NCI-H510A treated with DMSO at 0.1 percent for 48 hours (cell line): ENCODE measurements at regions not wholly inside any gene's neighbourhood (a gene's known extent, or its start where the extent isn't known, plus 50 kb on each side); places are given as distances from the start of the nearest gene placed in this dataset.

Source experiments
- DNase-seq: peaks from one replicate; lab custom pipeline; 2025; lab: John Stamatoyannopoulos, UW

DNA sequence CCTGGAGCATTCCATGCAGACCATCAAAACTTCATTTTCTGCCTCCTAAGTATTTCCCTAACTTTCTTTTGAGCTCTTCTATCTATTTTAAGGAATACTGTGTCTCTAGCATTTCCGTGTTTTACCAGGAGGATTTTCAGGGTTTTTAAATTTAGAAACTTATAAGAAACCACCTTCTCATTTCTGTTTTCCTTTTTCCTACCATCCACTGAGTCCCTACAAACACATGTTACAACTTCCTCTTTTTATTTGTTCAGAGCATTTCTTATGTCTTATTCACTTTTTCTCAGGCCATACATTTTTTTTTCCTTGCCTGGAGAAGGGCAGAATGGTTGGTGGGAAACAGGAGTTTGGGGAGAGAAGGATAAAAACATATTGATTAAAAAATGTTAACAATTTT is 130.0 kb upstream of the BMP5 start:
- no peak for DNase-seq

DNA sequence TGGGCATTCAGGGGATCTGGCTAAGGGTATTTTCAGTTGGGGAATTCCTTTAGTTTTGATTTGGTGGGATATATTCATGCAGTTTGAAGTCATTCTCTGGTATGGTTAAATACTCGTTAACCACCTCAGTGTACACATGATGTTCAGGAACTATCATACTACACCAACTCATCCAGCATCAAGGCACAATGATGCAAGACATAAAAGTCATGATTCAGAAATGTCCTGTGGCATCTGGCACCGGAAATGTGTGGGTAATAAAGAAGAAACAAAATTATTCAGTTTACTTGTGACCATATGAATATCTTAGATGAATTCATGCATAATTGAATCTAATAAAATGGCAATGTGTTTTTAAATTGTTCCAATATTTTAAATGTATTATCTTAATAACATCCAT is 129.0 kb upstream of the BMP5 start:
- no peak for DNase-seq

- no peak for DNase-seq
Measured at GRCh38 chr6:56003616-56004015, 128.2 kb upstream of the BMP5 start.

- DNase-seq: no peak
Measured at GRCh38 chr6:56002336-56002735, 126.9 kb upstream of the BMP5 start.

DNA sequence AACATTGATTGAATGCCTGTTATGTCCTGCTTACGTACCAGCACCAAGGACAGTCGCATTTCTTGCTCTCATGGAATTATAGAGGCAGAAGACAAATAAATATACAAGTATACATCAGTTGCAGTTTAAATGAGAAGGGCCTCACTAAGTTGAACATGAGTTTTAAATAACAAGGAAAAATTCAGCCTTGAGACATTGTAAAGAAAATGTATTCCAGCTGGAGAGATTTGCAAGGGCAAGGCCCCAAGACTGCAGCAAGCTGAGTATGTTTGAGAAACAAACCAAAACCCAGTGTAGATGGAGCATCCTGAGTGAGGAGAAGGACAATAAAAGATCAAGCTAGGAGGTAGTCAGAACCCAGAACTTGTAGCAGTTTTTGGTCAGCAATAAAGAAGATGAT is 123.2 kb upstream of the BMP5 start:
- DNase-seq: no peak

DNA sequence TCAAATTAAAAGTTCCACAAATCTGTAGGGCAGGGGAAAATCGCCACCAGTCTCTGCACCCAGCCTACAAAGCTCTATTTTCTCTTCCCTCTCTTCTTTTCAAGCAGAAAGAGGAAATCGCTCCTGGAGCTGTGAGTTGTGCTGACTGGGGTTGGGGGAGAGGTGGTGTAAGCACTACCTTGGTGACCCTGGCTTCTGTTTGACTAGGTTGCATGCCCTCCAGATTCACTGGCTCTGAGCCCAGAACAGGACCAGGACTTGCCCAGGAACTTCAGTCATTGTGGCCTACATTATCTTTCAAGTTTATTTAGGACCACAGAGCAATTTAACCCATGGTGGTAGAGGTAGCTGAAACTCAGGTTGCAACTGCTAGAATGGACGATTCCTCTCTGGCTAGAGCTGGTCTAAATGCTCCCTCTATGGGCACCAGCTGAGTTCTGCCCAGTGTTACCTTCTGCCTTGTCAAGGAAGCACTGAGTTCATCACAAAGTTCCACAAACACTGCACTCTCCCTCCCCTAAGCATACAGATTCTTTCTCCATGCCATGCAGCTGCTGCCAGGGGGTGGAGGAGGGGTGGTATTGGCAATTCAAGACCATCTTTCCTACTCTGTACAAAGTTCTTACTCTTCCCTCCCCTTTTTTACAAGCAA is 122.0 kb upstream of the BMP5 start:
- no peak for DNase-seq

- no peak for DNase-seq
Measured at GRCh38 chr6:55994531-55994930, 119.1 kb upstream of the BMP5 start.

- DNase-seq: no peak
Measured at GRCh38 chr6:55993418-55993817, 118.0 kb upstream of the BMP5 start.

GRCh38 chr6:55992546-55992945 is 117.2 kb upstream of the BMP5 start:
- DNase-seq: no peak

DNA sequence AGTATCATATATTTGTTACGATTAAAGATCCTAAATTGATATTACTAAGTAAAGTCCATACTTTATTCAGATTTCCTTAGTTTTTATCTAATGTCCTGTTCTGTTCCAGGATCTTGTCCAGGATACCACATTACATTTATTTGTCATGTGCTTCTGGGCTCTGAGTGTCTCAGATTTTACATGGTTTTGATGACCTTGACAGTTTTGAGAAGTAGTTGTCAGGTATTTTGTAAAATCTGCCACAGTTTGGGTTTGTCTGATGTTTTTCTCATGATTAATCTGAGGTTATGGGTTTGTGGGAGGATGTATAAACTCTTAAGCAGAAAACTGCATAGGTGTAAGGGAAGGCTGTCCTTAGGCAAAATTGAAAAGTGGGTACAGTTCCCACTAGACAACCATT is 109.9 kb upstream of the BMP5 start:
- no peak for DNase-seq

DNA sequence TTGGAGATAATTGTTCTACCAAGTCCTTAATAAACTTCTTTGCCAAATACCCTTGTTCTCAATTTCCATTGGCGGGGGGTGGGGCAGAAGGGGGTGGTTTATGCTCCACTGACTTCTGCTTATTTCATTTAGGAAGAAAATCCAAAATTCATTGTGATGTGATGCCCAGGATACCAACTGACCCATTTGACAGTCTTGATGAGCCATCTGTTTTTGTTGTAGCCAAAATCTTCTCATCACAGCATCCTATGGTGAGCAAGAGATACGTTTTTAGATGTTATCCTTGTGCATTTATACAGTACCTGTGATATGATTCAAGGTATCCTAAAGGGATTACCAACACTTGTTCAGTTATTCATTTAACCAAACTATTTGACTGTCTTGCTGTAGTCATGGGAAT is 108.5 kb upstream of the BMP5 start:
- no peak for DNase-seq

GRCh38 chr6:55981660-55982059 is 106.3 kb upstream of the BMP5 start:
- no peak for DNase-seq

- DNase-seq: peak; percentile 94
Measured at GRCh38 chr6:55980627-55981211, 105.3 kb upstream of the BMP5 start.

DNA sequence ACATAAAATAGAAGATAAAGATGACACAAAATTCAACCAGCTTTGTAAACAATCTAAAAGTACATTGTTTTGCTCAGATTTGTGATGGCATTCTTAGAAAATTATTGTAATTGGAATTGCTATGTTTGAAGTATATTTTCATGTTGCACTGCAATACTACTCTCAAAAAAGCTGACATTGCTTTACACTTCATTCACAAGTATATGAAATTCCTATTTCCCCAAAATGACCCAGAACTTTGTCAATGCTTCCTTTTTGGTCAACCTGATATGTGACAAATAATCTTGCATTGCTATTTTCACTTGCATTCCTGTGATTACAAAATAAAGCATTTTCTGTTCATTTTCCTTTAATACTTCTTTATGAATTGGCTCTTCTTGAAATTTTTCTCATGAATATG is 104.1 kb upstream of the BMP5 start:
- no peak for DNase-seq

DNA sequence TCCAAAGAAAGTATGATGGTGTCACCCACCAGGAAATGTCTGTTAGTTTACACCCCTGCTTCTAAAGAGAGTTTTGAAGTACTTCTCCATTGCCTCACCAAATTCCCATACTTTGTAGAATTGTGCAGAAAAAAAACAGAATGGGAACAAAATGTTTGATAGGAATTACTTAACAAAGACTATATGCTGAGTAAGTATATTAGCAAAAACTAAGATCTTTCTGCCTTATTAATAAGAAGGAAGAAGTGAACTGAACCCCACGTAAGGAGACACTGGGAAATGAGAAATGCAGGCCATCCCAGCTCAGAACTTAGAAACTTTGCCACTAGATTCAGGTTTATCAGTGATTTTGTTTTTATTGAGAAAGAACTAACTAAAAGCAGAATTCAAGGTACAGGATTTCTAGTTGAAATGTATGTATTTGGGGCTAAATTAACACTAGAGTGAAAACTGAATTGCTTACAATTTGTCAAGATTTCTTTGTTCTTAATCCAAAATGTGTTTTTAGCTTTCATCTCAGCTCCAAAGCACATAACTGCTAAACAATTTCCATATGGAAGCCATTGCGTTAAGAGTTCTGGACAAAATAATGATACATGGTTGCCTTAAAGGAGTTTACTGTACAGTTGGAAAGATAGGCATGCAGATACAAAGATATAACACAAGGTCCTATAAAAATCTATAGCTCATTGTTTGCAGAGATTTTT is 102.7 kb upstream of the BMP5 start:
- no peak for DNase-seq

- no peak for DNase-seq
Measured at GRCh38 chr6:55974688-55975087, 99.3 kb upstream of the BMP5 start.

DNA sequence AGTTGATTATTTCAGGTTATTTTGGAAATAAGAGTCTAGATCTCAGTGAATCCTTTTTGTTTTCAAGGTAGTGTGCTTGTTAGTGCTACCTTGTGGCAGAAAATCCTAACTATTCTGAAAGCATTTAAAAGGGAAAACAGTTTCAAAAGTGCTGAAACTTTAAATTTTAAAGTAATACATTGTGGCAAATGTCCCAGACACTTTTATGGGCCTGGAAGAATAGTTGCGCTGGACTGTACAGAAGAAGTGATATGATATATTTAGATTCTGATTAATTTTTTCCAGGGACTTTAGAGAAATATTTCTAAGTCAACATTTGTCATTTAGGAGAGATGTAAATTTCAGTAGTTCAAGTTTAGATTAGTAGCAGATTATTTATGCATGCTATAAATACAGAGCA is 96.7 kb upstream of the BMP5 start:
- no peak for DNase-seq

- no peak for DNase-seq
Measured at GRCh38 chr6:55969526-55969925, 94.1 kb upstream of the BMP5 start.

DNA sequence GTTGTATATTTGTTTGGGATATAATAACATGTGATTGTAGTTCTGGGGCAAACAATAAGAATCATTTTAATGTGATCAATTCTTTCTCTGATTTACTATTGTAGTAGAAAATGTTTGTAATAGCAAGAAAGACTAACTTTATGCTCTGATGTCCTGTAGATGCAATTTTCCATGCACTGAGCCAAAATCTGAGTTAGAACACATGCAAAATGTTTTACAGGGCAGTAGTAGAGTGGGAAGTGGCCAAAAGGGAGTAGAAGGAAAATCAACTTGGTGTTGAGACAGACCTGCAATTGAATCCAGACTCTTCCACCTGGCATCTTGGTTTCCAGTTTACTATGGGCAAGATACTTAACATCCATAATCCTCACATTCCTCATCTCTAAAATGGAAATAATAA is 93.5 kb upstream of the BMP5 start:
- no peak for DNase-seq

- no peak for DNase-seq
Measured at GRCh38 chr6:55964136-55964535, 88.7 kb upstream of the BMP5 start.

- DNase-seq: no peak
Measured at GRCh38 chr6:55963301-55963700, 87.9 kb upstream of the BMP5 start.

GRCh38 chr6:55960344-55960743 is 85.0 kb upstream of the BMP5 start:
- no peak for DNase-seq

GRCh38 chr6:55958790-55959189 is 83.4 kb upstream of the BMP5 start:
- no peak for DNase-seq

- DNase-seq: no peak
Measured at GRCh38 chr6:55957961-55958422, 82.6 kb upstream of the BMP5 start.
